ENCODE measurements at regions not wholly inside any gene's neighbourhood (a gene's known extent, or its start where the extent isn't known, plus 50 kb on each side); places are given as distances from the start of the nearest gene placed in this dataset.

DNA sequence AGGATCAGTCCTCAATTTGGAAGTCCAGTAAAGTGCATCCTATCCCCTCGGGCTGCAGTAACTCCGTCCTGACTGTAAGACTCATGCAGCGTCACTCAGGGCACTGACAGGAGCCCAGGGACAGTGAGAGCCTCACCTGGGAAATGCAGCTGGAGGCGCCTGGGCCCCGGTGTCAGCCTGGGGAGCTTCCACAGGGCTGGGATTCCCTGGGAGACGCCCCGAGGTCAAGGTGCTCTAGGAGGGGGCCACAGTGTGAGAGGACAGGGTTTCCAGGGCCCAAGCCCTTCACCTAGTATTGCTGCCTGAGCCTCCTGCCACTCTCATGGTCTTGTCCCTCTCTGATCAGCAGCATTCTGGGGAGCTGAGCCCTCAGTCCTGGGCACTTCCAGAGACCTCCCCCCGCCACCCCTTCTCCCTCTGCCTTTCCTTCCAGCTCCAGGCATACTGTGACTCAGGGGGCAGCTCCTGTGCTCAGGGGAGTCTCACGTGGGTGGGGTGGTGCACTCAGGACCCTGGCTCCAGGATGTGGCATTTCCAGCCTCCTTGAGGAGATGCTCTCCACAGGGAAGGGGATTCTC is 99.1 kb upstream of the IGLL5 start:
- H3K27me3 ChIP-seq (ENCODE audit: insufficient read depth, low read depth, low read length), result no peaks in the 10 kb centered on the region
- no peak overlapping the region for H3K27ac ChIP-seq (ENCODE audit: low read length)
- no peaks in the 10 kb centered on the region for H3K36me3 ChIP-seq (ENCODE audit: insufficient read depth, low read length)
- no peaks in the 10 kb centered on the region for H3F3A ChIP-seq (ENCODE audit: insufficient read depth, low read length, poor library complexity, severe bottlenecking)
- H3K4me2 ChIP-seq (ENCODE audit: low read length), result no peak overlapping the region
- no peaks in the 10 kb centered on the region for H3K9me3 ChIP-seq (ENCODE audit: low read length)
- no peak for TF ChIP-seq TAF1 (IDR thresholded peaks at IDR 0.05; ENCODE audit: low read depth)
- no peak for TF ChIP-seq SMC3 (conservative IDR thresholded peaks at IDR 0.05; ENCODE audit: poor library complexity)
- no peak for TF ChIP-seq MXI1 (conservative IDR thresholded peaks at IDR 0.05; ENCODE audit: poor library complexity, severe bottlenecking)
- TF ChIP-seq EP300 (conservative IDR thresholded peaks at IDR 0.05; ENCODE audit: poor library complexity, severe bottlenecking), result no peak
- TF ChIP-seq RAD21 (conservative IDR thresholded peaks at IDR 0.05), result no peak
- TF ChIP-seq, protein P1, sequence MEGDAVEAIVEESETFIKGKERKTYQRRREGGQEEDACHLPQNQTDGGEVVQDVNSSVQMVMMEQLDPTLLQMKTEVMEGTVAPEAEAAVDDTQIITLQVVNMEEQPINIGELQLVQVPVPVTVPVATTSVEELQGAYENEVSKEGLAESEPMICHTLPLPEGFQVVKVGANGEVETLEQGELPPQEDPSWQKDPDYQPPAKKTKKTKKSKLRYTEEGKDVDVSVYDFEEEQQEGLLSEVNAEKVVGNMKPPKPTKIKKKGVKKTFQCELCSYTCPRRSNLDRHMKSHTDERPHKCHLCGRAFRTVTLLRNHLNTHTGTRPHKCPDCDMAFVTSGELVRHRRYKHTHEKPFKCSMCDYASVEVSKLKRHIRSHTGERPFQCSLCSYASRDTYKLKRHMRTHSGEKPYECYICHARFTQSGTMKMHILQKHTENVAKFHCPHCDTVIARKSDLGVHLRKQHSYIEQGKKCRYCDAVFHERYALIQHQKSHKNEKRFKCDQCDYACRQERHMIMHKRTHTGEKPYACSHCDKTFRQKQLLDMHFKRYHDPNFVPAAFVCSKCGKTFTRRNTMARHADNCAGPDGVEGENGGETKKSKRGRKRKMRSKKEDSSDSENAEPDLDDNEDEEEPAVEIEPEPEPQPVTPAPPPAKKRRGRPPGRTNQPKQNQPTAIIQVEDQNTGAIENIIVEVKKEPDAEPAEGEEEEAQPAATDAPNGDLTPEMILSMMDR (IDR thresholded peaks at IDR 0.05; ENCODE audit: poor library complexity, severe bottlenecking), result no peak
- TF ChIP-seq EZH2 (IDR thresholded peaks at IDR 0.05; ENCODE audit: borderline replicate concordance, insufficient read depth, low read length, poor library complexity, severe bottlenecking), result no peak
- TF ChIP-seq POLR2AphosphoS5 (IDR thresholded peaks at IDR 0.05), result no peak
- TF ChIP-seq, protein P2, sequence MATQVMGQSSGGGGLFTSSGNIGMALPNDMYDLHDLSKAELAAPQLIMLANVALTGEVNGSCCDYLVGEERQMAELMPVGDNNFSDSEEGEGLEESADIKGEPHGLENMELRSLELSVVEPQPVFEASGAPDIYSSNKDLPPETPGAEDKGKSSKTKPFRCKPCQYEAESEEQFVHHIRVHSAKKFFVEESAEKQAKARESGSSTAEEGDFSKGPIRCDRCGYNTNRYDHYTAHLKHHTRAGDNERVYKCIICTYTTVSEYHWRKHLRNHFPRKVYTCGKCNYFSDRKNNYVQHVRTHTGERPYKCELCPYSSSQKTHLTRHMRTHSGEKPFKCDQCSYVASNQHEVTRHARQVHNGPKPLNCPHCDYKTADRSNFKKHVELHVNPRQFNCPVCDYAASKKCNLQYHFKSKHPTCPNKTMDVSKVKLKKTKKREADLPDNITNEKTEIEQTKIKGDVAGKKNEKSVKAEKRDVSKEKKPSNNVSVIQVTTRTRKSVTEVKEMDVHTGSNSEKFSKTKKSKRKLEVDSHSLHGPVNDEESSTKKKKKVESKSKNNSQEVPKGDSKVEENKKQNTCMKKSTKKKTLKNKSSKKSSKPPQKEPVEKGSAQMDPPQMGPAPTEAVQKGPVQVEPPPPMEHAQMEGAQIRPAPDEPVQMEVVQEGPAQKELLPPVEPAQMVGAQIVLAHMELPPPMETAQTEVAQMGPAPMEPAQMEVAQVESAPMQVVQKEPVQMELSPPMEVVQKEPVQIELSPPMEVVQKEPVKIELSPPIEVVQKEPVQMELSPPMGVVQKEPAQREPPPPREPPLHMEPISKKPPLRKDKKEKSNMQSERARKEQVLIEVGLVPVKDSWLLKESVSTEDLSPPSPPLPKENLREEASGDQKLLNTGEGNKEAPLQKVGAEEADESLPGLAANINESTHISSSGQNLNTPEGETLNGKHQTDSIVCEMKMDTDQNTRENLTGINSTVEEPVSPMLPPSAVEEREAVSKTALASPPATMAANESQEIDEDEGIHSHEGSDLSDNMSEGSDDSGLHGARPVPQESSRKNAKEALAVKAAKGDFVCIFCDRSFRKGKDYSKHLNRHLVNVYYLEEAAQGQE (IDR thresholded peaks at IDR 0.05; ENCODE audit: borderline replicate concordance), result no peak
- no peaks in the 10 kb centered on the region for H3K79me2 ChIP-seq (replicated peaks; ENCODE audit: insufficient read depth, low read length)
- H3K4me3 ChIP-seq (ENCODE audit: low read length), result no peak overlapping the region
- no peak overlapping the region for H2AFZ ChIP-seq (ENCODE audit: low read depth, low read length)
- H3K9me2 ChIP-seq (ENCODE audit: insufficient read depth, low read length), result no peaks in the 10 kb centered on the region
- no peak overlapping the region for H3K9ac ChIP-seq (ENCODE audit: low read length)
- no peaks in the 10 kb centered on the region for H4K20me1 ChIP-seq (ENCODE audit: insufficient read depth)

DNA sequence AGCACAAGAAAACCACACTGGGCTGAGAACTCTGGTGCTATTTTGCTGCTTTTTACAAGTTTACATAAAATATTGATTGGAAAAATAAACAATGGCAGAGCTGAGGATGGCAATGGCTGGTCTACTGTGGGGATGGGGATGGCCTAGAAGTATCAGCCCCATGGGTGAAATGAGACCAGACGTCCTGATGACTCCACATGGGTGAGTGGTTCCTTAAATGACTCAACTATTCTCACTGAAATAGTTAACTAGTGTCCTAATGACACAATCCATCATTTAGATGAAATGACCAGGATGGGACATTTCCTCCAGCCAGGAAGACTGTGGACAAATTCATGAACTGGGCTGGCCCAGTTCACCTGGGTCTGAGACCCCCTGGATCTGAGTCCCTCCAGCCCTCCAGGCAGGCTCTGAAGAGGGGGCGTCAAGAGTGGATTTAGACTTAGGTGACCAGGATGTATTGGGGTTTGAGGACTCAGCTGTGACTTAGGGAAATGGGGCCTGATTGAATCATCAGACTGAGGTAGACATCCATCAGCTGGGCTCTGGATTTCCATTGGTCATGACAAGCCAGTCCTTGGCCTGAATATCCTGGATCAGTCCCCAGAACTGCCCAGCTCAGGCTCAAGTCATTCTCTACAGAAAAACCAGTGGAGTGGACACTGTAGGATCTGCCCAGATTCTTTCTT is 98.2 kb upstream of the IGLL5 start:
- no peaks in the 10 kb centered on the region for H3K9me2 ChIP-seq (ENCODE audit: insufficient read depth, low read length)
- H3K4me3 ChIP-seq (ENCODE audit: low read length), result no peak overlapping the region
- no peaks in the 10 kb centered on the region for H3K36me3 ChIP-seq (ENCODE audit: insufficient read depth, low read length)
- no peaks in the 10 kb centered on the region for H3K9me3 ChIP-seq (ENCODE audit: low read length)
- H4K20me1 ChIP-seq (ENCODE audit: insufficient read depth), result no peaks in the 10 kb centered on the region
- no peak overlapping the region for H2AFZ ChIP-seq (ENCODE audit: low read depth, low read length)
- no peak overlapping the region for H3K4me2 ChIP-seq (ENCODE audit: low read length)
- H3K79me2 ChIP-seq (replicated peaks; ENCODE audit: insufficient read depth, low read length), result no peaks in the 10 kb centered on the region
- TF ChIP-seq, protein P2 (IDR thresholded peaks at IDR 0.05; ENCODE audit: borderline replicate concordance), result no peak
- TF ChIP-seq, protein P1 (IDR thresholded peaks at IDR 0.05; ENCODE audit: poor library complexity, severe bottlenecking), result no peak
- TF ChIP-seq EZH2 (IDR thresholded peaks at IDR 0.05; ENCODE audit: borderline replicate concordance, insufficient read depth, low read length, poor library complexity, severe bottlenecking), result no peak
- no peak for TF ChIP-seq POLR2AphosphoS5 (IDR thresholded peaks at IDR 0.05)
- no peak for TF ChIP-seq TAF1 (IDR thresholded peaks at IDR 0.05; ENCODE audit: low read depth)
- TF ChIP-seq RAD21 (conservative IDR thresholded peaks at IDR 0.05), result no peak
- TF ChIP-seq MXI1 (conservative IDR thresholded peaks at IDR 0.05; ENCODE audit: poor library complexity, severe bottlenecking), result no peak
- no peak for TF ChIP-seq SMC3 (conservative IDR thresholded peaks at IDR 0.05; ENCODE audit: poor library complexity)
- no peak for TF ChIP-seq EP300 (conservative IDR thresholded peaks at IDR 0.05; ENCODE audit: poor library complexity, severe bottlenecking)
- H3F3A ChIP-seq (ENCODE audit: insufficient read depth, low read length, poor library complexity, severe bottlenecking), result no peaks in the 10 kb centered on the region
- no peak overlapping the region for H3K9ac ChIP-seq (ENCODE audit: low read length)
- H3K27me3 ChIP-seq (ENCODE audit: insufficient read depth, low read depth, low read length), result no peaks in the 10 kb centered on the region
- no peak overlapping the region for H3K27ac ChIP-seq (ENCODE audit: low read length)

Measured in neural cell (in vitro differentiated cells).